ENCODE measurements at regions not wholly inside any gene's neighbourhood (a gene's known extent, or its start where the extent isn't known, plus 50 kb on each side); places are given as distances from the start of the nearest gene placed in this dataset.

DNA sequence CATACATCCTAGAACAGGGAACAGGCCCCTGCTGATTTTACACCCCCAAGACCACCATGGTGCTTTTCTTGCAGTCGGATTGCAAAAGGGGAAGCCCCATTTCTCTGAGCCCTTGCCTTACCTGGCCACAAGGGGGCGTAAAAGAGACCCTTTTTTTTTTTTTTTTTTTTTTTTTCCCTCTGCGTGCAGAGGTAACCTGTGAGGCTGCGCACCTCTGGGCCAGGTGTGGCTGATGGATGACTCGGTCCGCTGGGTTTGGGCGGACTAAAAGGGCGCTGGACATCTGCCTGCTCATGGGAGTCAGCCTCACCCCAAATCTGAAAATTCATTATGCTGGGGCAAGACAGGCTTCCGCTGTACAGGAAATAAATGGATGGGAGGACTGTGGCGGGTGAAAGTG is 281.0 kb downstream of the CBLN1 start:
- no peak for DNase-seq (ENCODE audit: low spot score)
- TF ChIP-seq, protein P1, sequence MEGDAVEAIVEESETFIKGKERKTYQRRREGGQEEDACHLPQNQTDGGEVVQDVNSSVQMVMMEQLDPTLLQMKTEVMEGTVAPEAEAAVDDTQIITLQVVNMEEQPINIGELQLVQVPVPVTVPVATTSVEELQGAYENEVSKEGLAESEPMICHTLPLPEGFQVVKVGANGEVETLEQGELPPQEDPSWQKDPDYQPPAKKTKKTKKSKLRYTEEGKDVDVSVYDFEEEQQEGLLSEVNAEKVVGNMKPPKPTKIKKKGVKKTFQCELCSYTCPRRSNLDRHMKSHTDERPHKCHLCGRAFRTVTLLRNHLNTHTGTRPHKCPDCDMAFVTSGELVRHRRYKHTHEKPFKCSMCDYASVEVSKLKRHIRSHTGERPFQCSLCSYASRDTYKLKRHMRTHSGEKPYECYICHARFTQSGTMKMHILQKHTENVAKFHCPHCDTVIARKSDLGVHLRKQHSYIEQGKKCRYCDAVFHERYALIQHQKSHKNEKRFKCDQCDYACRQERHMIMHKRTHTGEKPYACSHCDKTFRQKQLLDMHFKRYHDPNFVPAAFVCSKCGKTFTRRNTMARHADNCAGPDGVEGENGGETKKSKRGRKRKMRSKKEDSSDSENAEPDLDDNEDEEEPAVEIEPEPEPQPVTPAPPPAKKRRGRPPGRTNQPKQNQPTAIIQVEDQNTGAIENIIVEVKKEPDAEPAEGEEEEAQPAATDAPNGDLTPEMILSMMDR (IDR thresholded peaks at IDR 0.05; ENCODE audit: extremely low read depth, missing control alignments) = peak; percentile 48

GRCh38 chr16:48999508-48999907 is 282.1 kb downstream of the CBLN1 start:
- TF ChIP-seq, protein P1 (IDR thresholded peaks at IDR 0.05; ENCODE audit: extremely low read depth, missing control alignments) = no peak
- no peak for DNase-seq (ENCODE audit: low spot score)

- no peak for DNase-seq (ENCODE audit: low spot score)
- TF ChIP-seq, protein P1 (IDR thresholded peaks at IDR 0.05; ENCODE audit: extremely low read depth, missing control alignments) = no peak
Measured at GRCh38 chr16:48999044-48999443, 282.6 kb downstream of the CBLN1 start.

DNA sequence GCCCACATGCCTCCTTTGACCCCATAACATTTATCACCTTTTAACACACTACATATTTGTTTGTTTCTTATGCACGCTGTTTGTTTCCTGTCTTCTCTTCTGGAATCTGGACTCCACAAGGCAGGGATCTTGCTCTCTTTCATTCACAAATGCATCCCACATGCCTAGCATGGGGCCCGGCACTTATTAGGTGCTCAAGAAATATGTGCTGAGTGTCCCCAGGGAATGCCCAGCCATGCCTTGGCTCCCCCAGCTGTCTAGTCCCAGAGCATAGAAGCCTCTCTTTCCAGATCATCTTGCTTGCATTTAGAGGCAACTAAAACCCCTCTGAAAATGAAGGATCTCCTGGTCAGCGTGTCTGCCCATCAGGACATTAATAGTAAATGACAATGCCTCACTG is 283.7 kb downstream of the CBLN1 start:
- no peak for DNase-seq (ENCODE audit: low spot score)
- TF ChIP-seq, protein P1 (IDR thresholded peaks at IDR 0.05; ENCODE audit: extremely low read depth, missing control alignments) = no peak

GRCh38 chr16:48997081-48997615 is 284.5 kb downstream of the CBLN1 start:
- TF ChIP-seq, protein P1 (IDR thresholded peaks at IDR 0.05; ENCODE audit: extremely low read depth, missing control alignments) = no peak
- DNase-seq (ENCODE audit: low spot score) = no peak

- no peak for DNase-seq (ENCODE audit: low spot score)
- TF ChIP-seq, protein P1 (IDR thresholded peaks at IDR 0.05; ENCODE audit: extremely low read depth, missing control alignments) = no peak
Measured at GRCh38 chr16:48978501-48978900, 303.1 kb downstream of the CBLN1 start.

GRCh38 chr16:48972236-48972635 is 309.4 kb downstream of the CBLN1 start:
- DNase-seq (ENCODE audit: low spot score) = no peak
- TF ChIP-seq, protein P1 (IDR thresholded peaks at IDR 0.05; ENCODE audit: extremely low read depth, missing control alignments) = no peak
